HL-60 (cell line): ENCODE measurements at regions not wholly inside any gene's neighbourhood (a gene's known extent, or its start where the extent isn't known, plus 50 kb on each side); places are given as distances from the start of the nearest gene placed in this dataset.

Experiments
- GABPA ChIP-seq: IDR thresholded peaks from 2 replicates; pipeline ENCODE4 v1.6.1; 2012; ENCODE audit warnings: low read depth
- POLR2AphosphoS5 ChIP-seq: IDR thresholded peaks from 2 replicates; pipeline ENCODE4 v1.6.1; 2012; ENCODE audit warnings: low read depth
- TF ChIP-seq, protein P1 (sequence below): IDR thresholded peaks from one replicate; pipeline ENCODE4 v1.5.1; 2011; ENCODE audit warnings: low read length, control low read depth, inconsistent platforms; ENCODE audit not compliant: insufficient read depth

DNA sequence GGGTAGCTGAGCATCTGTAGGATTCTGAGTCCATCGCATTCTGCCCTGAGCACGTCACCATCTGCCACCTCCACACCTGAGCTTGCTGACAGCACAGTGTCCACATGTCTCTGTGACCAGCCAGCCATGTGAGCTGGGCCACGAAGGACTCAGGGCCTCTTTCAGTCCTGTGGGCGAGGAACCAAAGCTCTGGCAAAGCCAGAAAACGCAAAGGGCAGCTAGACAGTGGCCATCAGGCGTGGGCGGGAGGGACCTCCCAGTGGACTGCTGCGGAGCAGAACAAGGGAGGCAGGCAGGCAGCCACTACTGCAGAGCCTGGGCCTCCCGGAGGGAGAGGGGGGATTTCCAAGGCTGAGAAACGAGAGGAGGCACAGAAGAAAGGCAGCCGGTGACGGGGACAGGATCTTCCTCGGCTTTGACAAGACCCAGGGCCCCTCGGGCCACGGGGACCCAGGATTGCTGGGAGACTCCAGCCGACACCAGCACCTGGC is 274.6 kb upstream of the SALL3 start:
- TF ChIP-seq, protein P1, sequence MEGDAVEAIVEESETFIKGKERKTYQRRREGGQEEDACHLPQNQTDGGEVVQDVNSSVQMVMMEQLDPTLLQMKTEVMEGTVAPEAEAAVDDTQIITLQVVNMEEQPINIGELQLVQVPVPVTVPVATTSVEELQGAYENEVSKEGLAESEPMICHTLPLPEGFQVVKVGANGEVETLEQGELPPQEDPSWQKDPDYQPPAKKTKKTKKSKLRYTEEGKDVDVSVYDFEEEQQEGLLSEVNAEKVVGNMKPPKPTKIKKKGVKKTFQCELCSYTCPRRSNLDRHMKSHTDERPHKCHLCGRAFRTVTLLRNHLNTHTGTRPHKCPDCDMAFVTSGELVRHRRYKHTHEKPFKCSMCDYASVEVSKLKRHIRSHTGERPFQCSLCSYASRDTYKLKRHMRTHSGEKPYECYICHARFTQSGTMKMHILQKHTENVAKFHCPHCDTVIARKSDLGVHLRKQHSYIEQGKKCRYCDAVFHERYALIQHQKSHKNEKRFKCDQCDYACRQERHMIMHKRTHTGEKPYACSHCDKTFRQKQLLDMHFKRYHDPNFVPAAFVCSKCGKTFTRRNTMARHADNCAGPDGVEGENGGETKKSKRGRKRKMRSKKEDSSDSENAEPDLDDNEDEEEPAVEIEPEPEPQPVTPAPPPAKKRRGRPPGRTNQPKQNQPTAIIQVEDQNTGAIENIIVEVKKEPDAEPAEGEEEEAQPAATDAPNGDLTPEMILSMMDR, result no peak
- TF ChIP-seq GABPA, result no peak
- TF ChIP-seq POLR2AphosphoS5, result no peak
